ENCODE measurements at regions not wholly inside any gene's neighbourhood (a gene's known extent, or its start where the extent isn't known, plus 50 kb on each side); places are given as distances from the start of the nearest gene placed in this dataset.

- no peak for TF ChIP-seq CTCF (optimal IDR thresholded peaks at IDR 0.05 in 1 of 3, IDR thresholded peaks at IDR 0.05 in 1 of 3, conservative IDR thresholded peaks at IDR 0.05 in 1 of 3; ENCODE audit: extremely low read depth in 1 of 3, insufficient read depth in 2 of 3, low read length in 3 of 3)
- no peak for TF ChIP-seq EZH2 (IDR thresholded peaks at IDR 0.05; ENCODE audit: low read length)
Measured at GRCh38 chr11:122359081-122359571, 243.1 kb upstream of the BLID start.
